GM10266 (cell line): ENCODE measurements at regions not wholly inside any gene's neighbourhood (a gene's known extent, or its start where the extent isn't known, plus 50 kb on each side); places are given as distances from the start of the nearest gene placed in this dataset.

Experiments
- DNase-seq: peaks from one replicate; pipeline ENCODE4 v3.0.0; 2012; ENCODE audit errors: extremely low spot score
- TF ChIP-seq, protein P1 (sequence below): IDR thresholded peaks from 2 replicates; pipeline ENCODE4 v1.5.1; 2012; ENCODE audit warnings: mild to moderate bottlenecking, low read depth; ENCODE audit not compliant: control insufficient read depth, insufficient read depth; ENCODE audit errors: missing control alignments

DNA sequence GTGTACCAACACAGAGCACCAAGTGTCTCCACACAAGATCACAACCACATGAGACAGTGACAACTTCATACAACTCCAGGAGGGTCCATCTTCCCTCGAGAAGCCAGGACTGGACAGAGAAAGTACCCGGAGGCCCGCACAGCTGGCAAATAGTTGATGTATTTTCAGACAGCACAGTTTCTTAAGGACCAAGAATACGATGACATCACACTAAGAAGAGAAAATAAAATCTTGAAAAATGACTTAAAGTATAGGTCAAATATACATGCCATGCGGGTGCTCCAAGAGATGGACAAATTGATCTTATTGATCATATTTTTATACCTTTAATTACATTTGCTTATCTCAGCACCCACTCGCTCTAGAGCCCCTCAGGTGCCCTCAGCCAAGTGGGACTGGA lies 145.5 kb downstream of the RNASET2 start:
- DNase-seq, result no peak
- TF ChIP-seq, protein P1, sequence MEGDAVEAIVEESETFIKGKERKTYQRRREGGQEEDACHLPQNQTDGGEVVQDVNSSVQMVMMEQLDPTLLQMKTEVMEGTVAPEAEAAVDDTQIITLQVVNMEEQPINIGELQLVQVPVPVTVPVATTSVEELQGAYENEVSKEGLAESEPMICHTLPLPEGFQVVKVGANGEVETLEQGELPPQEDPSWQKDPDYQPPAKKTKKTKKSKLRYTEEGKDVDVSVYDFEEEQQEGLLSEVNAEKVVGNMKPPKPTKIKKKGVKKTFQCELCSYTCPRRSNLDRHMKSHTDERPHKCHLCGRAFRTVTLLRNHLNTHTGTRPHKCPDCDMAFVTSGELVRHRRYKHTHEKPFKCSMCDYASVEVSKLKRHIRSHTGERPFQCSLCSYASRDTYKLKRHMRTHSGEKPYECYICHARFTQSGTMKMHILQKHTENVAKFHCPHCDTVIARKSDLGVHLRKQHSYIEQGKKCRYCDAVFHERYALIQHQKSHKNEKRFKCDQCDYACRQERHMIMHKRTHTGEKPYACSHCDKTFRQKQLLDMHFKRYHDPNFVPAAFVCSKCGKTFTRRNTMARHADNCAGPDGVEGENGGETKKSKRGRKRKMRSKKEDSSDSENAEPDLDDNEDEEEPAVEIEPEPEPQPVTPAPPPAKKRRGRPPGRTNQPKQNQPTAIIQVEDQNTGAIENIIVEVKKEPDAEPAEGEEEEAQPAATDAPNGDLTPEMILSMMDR, result no peak

DNA sequence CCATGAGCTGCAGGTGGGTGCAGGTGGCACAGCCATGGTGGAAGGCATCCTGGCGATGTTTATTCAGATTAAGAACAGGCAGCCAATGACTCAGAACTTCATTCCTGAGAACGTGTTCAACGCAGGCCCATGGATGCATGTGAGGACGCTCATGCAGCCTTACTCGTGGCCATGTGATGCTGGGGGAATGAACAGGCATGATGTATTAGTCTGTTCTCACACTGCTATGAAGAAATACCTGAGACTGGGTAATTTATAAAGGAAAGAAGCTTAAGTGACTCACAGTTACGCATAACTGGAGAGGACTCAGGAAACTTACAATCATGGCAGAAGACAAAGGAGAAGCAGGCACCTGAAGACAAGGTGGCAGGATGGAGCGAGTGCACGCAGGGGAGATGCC lies 146.6 kb downstream of the RNASET2 start:
- TF ChIP-seq, protein P1, result no peak
- DNase-seq, result no peak

DNA sequence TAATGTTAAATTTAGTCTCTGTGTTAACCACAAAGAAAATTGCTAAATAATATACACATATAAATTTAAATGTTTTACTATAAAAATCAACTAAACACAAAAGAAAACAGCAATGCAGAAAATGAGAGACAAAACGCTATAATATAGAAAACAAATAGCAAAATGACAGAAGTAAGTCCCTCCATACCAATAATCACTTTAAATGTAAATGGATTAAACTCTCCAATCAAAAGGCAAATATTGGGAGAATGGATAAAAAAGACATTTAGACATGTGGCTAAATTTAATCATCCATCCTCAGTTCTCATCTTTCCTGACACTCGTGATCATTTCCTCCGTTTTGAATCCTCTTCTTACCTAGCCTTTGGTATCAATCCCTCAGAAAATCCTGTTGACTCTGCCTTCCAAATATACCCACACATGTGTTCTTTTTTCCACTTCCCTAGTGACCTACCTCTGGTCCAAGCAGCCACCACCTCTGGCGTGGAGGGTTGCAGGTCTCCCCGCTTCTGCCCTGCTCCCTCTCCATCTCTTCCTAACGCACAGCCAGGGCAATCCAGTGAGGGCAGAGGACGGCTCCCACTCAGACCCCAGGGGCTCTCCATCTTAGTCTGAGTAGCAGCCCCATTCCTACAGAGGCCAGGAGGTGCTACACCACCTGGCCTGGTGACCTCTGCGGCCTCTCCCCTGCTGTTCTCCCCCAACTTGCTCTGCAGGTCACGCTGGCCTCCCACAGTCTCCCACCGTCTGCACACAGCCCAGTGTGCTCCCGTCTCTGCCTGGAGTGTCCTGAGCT lies 149.2 kb downstream of the RNASET2 start:
- TF ChIP-seq, protein P1, result no peak
- no peak for DNase-seq

DNA sequence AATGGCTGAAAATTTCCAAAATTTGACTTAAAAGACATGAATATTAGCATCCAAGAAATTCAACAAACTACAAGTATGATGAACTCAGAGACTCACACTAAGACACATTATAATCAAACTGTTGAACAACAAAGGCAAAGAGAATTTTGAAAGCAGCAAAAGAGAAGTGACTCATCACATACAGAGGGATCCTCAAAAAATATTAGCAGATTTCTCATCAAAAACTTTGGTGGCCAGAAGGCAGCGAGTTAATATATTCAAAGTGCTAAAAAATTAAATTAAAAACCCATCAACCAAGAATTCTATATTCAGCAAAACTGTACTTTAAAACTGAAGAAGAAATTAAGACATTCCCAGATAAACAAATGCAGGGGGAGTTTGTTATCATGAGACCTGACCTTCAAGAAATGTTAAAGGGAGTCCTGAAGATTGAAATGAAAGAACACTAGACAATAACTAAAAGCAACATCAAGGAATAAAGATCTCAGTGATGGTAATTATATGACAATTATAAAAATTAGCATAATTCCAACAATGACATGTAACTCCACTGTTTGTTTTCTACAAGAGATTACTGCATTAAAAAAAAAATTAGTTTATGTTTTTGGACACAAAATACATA lies 150.0 kb downstream of the RNASET2 start:
- TF ChIP-seq, protein P1, result no peak
- no peak for DNase-seq

DNA sequence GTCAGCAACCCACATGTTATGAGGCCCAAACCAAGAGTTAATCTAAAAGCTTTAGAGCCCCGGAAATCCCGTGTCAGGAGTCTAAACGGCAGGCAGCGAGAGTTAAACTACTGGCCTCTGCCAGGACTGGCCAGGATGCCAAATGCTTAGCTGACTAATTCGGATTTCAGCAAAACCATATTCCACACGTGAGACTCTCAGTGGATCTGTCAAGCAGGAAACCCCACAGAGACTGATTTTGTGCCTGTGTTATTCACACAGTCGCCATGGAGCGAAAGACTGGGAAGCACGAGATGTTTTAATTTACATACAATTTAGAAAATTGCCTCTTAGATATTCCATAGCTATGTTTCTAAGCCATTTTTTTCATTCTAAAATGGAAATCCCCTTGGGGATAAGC lies 152.9 kb downstream of the RNASET2 start:
- TF ChIP-seq, protein P1, result no peak
- DNase-seq, result no peak

DNA sequence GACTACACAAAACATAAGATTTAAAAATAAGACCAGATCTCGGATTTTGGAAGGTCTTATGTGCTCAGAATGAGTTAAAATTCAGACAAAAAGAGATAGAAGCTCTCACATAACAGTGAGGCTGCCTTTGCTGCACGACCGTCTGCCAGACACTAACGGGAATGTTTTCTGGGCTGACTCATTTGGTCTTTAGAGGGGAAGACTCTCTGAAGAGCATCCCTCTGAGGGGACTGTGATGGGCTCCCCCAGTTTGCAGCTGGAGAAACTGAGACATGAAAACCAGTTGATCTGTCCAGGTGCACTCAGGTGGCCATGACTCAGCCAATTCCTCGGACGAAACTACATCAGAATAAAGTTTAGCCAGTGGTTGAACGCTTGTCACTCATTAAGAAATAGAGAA lies 153.9 kb downstream of the RNASET2 start:
- TF ChIP-seq, protein P1, result no peak
- DNase-seq, result no peak

DNA sequence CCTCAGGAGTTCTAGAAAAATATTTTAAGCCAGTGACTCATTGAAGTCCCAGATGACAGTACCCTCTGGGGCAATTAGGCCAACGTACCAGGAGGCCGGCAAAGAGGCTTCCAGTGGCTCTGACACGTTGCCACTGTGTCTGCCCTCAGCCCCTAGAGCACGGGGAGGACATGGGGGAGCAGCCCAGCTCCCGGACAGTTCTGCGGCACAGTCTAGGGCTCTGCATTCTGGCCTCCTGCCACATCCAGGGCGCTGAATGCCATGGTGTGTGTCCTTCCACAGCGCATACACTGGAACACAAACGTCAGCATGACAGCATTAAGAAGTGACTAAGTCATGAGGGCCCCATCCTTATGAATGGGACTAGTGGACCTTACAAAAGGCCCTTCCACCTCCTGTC lies 156.2 kb downstream of the RNASET2 start:
- DNase-seq, result no peak
- TF ChIP-seq, protein P1, result no peak
